ENCODE measurements at regions not wholly inside any gene's neighbourhood (a gene's known extent, or its start where the extent isn't known, plus 50 kb on each side); places are given as distances from the start of the nearest gene placed in this dataset.

GRCh38 chr3:110664148-110664547, 407.5 kb upstream of the NECTIN3 start:
- no peak overlapping the region for H3K27ac Mint-ChIP-seq
- no peaks in the 10 kb centered on the region for H3K27me3 Mint-ChIP-seq

GRCh38 chr3:110666495-110666894, 405.1 kb upstream of the NECTIN3 start:
- no peaks in the 10 kb centered on the region for H3K36me3 Mint-ChIP-seq
- no peak for TF ChIP-seq CTCF (conservative IDR thresholded peaks at IDR 0.05)
- H3K27me3 Mint-ChIP-seq: no peaks in the 10 kb centered on the region
- no peak overlapping the region for H3K4me3 Mint-ChIP-seq
- H3K4me1 Mint-ChIP-seq (ENCODE audit: unreplicated experiment): no peaks in the 10 kb centered on the region
- no peak for DNase-seq (ENCODE audit: extremely low spot score, unreplicated experiment)
- H3K27ac Mint-ChIP-seq: no peak overlapping the region
- peaks cover 16% of the 10 kb centered on the region for H3K9me3 Mint-ChIP-seq

More at GRCh38 chr3:110664148-110664547, 407.5 kb upstream of the NECTIN3 start:
- no peak overlapping the region for H3K4me3 Mint-ChIP-seq
- H3K4me1 Mint-ChIP-seq (ENCODE audit: unreplicated experiment): no peaks in the 10 kb centered on the region
- H3K9me3 Mint-ChIP-seq: peaks cover 7% of the 10 kb centered on the region
- H3K36me3 Mint-ChIP-seq: no peaks in the 10 kb centered on the region
- no peak for DNase-seq (ENCODE audit: extremely low spot score, unreplicated experiment)
- TF ChIP-seq CTCF (conservative IDR thresholded peaks at IDR 0.05): no peak

- no peak for TF ChIP-seq CTCF (conservative IDR thresholded peaks at IDR 0.05)
- no peak overlapping the region for H3K4me3 Mint-ChIP-seq
- DNase-seq (ENCODE audit: extremely low spot score, unreplicated experiment): no peak
- no peak overlapping the region for H3K27ac Mint-ChIP-seq
- no peaks in the 10 kb centered on the region for H3K36me3 Mint-ChIP-seq
- H3K27me3 Mint-ChIP-seq: no peaks in the 10 kb centered on the region
- peaks cover 16% of the 10 kb centered on the region for H3K9me3 Mint-ChIP-seq
- H3K4me1 Mint-ChIP-seq (ENCODE audit: unreplicated experiment): no peaks in the 10 kb centered on the region
Observed at GRCh38 chr3:110667216-110667615, 404.4 kb upstream of the NECTIN3 start.

GRCh38 chr3:110670407-110670806, 401.2 kb upstream of the NECTIN3 start:
- H3K4me3 Mint-ChIP-seq: no peak overlapping the region
- peaks cover 21% of the 10 kb centered on the region for H3K9me3 Mint-ChIP-seq
- H3K36me3 Mint-ChIP-seq: no peaks in the 10 kb centered on the region

GRCh38 chr3:110677506-110677905, 394.1 kb upstream of the NECTIN3 start:
- Mint-ChIP-seq H3K4me3 (no peak overlapping the region), H3K4me1 (ENCODE audit: unreplicated experiment) (no peaks in the 10 kb centered on the region), H3K27me3 (no peaks in the 10 kb centered on the region), H3K36me3 (no peaks in the 10 kb centered on the region), H3K27ac (no peak overlapping the region), H3K9me3 (peaks cover 11% of the 10 kb centered on the region)
- no peak for DNase-seq (ENCODE audit: extremely low spot score, unreplicated experiment)
- TF ChIP-seq CTCF (conservative IDR thresholded peaks at IDR 0.05): no peak

More at GRCh38 chr3:110670407-110670806, 401.2 kb upstream of the NECTIN3 start:
- no peak for DNase-seq (ENCODE audit: extremely low spot score, unreplicated experiment)
- no peaks in the 10 kb centered on the region for H3K27me3 Mint-ChIP-seq
- no peaks in the 10 kb centered on the region for H3K4me1 Mint-ChIP-seq (ENCODE audit: unreplicated experiment)
- TF ChIP-seq CTCF (conservative IDR thresholded peaks at IDR 0.05): no peak
- no peak overlapping the region for H3K27ac Mint-ChIP-seq

GRCh38 chr3:110679285-110679684, 392.3 kb upstream of the NECTIN3 start:
- no peak overlapping the region for H3K27ac Mint-ChIP-seq
- H3K36me3 Mint-ChIP-seq: no peaks in the 10 kb centered on the region
- TF ChIP-seq CTCF (conservative IDR thresholded peaks at IDR 0.05): no peak
- DNase-seq (ENCODE audit: extremely low spot score, unreplicated experiment): no peak
- H3K9me3 Mint-ChIP-seq: peaks cover 5% of the 10 kb centered on the region
- H3K27me3 Mint-ChIP-seq: no peaks in the 10 kb centered on the region
- no peaks in the 10 kb centered on the region for H3K4me1 Mint-ChIP-seq (ENCODE audit: unreplicated experiment)
- no peak overlapping the region for H3K4me3 Mint-ChIP-seq
